Type B pancreatic cell (in vitro differentiated cells): ENCODE measurements at regions not wholly inside any gene's neighbourhood (a gene's known extent, or its start where the extent isn't known, plus 50 kb on each side); places are given as distances from the start of the nearest gene placed in this dataset.
"Not testable (repeated sequence)": the region's sequence is repeated elsewhere in the genome, so short reads cannot be mapped to it uniquely, and the experiment has no call there.

Experiments used
- DNase-seq: peaks from one replicate; pipeline ENCODE4 v3.0.0; 2021; ENCODE audit warnings: mixed read lengths; ENCODE audit not compliant: unreplicated experiment; ENCODE audit errors: extremely low spot score
- H3K27ac Mint-ChIP-seq: 2 replicates; pipeline ENCODE4 v1.8.0; 2021; ENCODE audit warnings: mild to moderate bottlenecking, mixed read lengths
- H3K27me3 Mint-ChIP-seq: 2 replicates; pipeline ENCODE4 v1.8.0; 2021; ENCODE audit warnings: mixed read lengths
- H3K36me3 Mint-ChIP-seq: 2 replicates; pipeline ENCODE4 v1.8.0; 2021; ENCODE audit warnings: mixed read lengths
- H3K4me1 Mint-ChIP-seq: one replicate; pipeline ENCODE4 v1.8.0; 2021; ENCODE audit warnings: mixed read lengths; ENCODE audit not compliant: unreplicated experiment
- H3K4me3 Mint-ChIP-seq: 2 replicates; pipeline ENCODE4 v1.8.0; 2021; ENCODE audit warnings: mild to moderate bottlenecking, mixed read lengths
- H3K9me3 Mint-ChIP-seq: 2 replicates; pipeline ENCODE4 v1.8.0; 2021; ENCODE audit warnings: mixed read lengths
- TF ChIP-seq, protein P1 (sequence below): fragments of 200-600 bp; sonication (generic); conservative IDR thresholded peaks from 2 replicates; pipeline ENCODE4 v1.5.0; 2021; ENCODE audit warnings: antibody characterized with exemption, mild to moderate bottlenecking

- TF ChIP-seq, protein P1, sequence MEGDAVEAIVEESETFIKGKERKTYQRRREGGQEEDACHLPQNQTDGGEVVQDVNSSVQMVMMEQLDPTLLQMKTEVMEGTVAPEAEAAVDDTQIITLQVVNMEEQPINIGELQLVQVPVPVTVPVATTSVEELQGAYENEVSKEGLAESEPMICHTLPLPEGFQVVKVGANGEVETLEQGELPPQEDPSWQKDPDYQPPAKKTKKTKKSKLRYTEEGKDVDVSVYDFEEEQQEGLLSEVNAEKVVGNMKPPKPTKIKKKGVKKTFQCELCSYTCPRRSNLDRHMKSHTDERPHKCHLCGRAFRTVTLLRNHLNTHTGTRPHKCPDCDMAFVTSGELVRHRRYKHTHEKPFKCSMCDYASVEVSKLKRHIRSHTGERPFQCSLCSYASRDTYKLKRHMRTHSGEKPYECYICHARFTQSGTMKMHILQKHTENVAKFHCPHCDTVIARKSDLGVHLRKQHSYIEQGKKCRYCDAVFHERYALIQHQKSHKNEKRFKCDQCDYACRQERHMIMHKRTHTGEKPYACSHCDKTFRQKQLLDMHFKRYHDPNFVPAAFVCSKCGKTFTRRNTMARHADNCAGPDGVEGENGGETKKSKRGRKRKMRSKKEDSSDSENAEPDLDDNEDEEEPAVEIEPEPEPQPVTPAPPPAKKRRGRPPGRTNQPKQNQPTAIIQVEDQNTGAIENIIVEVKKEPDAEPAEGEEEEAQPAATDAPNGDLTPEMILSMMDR = no peak
- Mint-ChIP-seq H3K4me1 (peaks cover 8% of the 10 kb centered on the region), H3K4me3 (no peak overlapping the region), H3K36me3 (no peaks in the 10 kb centered on the region), H3K27me3 (peaks cover under 1% of the 10 kb centered on the region), H3K9me3 (no peaks in the 10 kb centered on the region), H3K27ac (no peak overlapping the region)
- no peak for DNase-seq
These were observed 513.4 kb upstream of the FLRT2 start for GRCh38 chr14:85016496-85016895.

DNA sequence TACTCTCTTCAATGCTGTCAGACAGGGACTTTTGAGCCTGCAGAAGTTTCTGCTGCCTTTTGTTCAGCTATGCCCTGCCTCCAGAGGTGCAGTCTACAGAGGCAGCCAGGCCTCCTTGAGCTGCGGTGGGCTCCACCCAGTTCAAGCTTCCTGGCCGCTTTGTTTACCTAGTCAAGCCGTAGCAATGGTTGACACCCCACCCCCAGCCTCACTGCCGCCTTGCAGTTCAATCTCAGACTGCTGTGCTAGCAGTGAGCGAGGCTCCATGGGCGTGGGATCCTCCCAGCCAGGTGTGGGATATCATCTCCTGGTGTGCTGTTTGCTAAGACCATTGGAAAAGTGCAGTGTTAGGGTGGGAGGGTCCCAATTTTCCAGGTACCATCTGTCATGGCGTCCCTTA, 506.1 kb upstream of the FLRT2 start:
- not testable (repeated sequence) for H3K4me3 Mint-ChIP-seq, H3K36me3 Mint-ChIP-seq, H3K27ac Mint-ChIP-seq, H3K4me1 Mint-ChIP-seq, DNase-seq
- Mint-ChIP-seq H3K27me3 (peaks cover 20% of the 10 kb centered on the region), H3K9me3 (peaks cover 11% of the 10 kb centered on the region)

DNA sequence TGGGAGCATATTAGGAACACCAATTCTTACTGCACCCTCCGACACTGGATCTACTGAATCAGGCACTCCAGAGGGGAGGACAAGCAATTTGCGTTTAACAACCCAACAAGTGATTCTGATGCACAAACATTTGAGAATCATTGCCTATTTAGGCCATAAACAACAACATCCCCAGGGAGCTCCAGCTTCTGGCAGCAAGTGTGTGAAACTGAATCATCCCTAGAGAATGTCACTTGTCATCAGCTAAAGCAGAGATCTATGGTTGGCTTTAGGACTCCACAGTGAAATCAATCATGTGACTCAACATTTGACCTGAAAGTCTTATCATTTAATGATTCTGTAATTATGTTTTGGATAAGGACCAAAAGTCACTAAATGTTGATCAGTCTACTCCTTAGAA, 505.0 kb upstream of the FLRT2 start:
- TF ChIP-seq, protein P1 = no peak
- DNase-seq = no peak
- H3K27me3 Mint-ChIP-seq = peaks cover 20% of the 10 kb centered on the region
- no peaks in the 10 kb centered on the region for H3K4me1 Mint-ChIP-seq
- peaks cover 4% of the 10 kb centered on the region for H3K36me3 Mint-ChIP-seq
- H3K27ac Mint-ChIP-seq = no peak overlapping the region
- H3K4me3 Mint-ChIP-seq = no peak overlapping the region
- H3K9me3 Mint-ChIP-seq = peaks cover 11% of the 10 kb centered on the region

DNA sequence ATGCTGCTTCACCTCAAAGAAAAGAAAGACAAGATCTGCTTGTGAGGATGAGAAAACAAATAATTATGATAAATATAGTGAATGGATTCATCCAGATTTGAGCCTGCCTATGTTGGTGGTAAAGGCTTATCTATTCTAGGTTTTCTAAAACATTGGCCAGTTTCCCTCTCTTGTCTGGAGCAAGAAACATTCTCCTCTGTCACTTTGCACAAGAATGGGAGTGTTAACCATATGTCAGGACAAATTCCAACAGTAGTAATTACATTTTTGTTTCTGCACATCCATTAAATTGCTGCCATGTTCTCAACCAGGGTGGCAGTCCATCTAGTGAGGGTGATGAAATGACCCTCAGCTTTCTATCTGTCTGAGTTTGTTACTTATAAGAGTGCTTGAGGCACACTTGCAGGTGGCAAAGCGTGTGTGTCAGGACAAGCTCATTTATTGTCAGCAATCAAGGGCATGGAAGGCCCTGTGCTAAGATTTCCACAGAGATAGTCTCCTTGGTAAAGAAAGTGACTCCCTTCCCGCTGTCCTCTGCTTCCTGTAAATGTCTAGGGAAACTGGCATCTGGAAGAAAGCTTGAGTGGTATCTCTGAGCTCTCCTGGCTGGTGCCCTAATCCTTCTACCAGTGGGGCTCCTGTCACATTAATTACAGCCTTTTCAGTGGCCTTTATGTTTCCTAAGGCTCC, 502.1 kb upstream of the FLRT2 start:
- Mint-ChIP-seq H3K36me3 (peaks cover 4% of the 10 kb centered on the region), H3K9me3 (peaks cover 5% of the 10 kb centered on the region), H3K27me3 (peaks cover 17% of the 10 kb centered on the region), H3K4me1 (no peaks in the 10 kb centered on the region), H3K27ac (no peak overlapping the region), H3K4me3 (no peak overlapping the region)
- no peak for DNase-seq
- TF ChIP-seq, protein P1 = no peak

DNA sequence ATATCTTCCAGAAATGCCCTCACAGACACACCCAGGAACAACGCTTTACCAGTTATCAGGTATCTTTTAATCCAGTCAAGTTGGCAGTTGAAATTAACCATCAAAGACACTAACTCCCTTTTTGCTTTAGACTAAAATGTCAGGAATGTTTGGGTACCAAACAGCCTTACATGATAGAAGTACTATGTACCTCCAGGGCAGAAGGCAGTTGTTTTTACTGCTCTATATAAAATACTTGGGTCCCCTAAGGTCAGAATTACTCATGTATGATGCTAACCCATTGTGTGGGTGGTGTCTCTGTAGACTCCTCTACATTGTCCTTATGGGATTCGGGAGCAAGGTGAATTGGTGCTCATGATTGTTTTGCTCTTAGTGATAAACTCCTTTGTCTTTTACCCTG, 492.5 kb upstream of the FLRT2 start:
- TF ChIP-seq, protein P1 = no peak
- H3K4me1 Mint-ChIP-seq = peaks cover 24% of the 10 kb centered on the region
- H3K4me3 Mint-ChIP-seq = no peak overlapping the region
- no peaks in the 10 kb centered on the region for H3K9me3 Mint-ChIP-seq
- no peak overlapping the region for H3K27ac Mint-ChIP-seq
- H3K36me3 Mint-ChIP-seq = no peaks in the 10 kb centered on the region
- no peaks in the 10 kb centered on the region for H3K27me3 Mint-ChIP-seq
- DNase-seq = no peak

- Mint-ChIP-seq H3K27ac (no peak overlapping the region), H3K4me3 (no peak overlapping the region), H3K27me3 (no peaks in the 10 kb centered on the region), H3K36me3 (no peaks in the 10 kb centered on the region), H3K4me1 (peaks cover 24% of the 10 kb centered on the region), H3K9me3 (no peaks in the 10 kb centered on the region)
- DNase-seq = no peak
- TF ChIP-seq, protein P1 = no peak
These were observed 491.2 kb upstream of the FLRT2 start for GRCh38 chr14:85038526-85039352.
